ENCODE measurements at regions not wholly inside any gene's neighbourhood (a gene's known extent, or its start where the extent isn't known, plus 50 kb on each side); places are given as distances from the start of the nearest gene placed in this dataset.

DNA sequence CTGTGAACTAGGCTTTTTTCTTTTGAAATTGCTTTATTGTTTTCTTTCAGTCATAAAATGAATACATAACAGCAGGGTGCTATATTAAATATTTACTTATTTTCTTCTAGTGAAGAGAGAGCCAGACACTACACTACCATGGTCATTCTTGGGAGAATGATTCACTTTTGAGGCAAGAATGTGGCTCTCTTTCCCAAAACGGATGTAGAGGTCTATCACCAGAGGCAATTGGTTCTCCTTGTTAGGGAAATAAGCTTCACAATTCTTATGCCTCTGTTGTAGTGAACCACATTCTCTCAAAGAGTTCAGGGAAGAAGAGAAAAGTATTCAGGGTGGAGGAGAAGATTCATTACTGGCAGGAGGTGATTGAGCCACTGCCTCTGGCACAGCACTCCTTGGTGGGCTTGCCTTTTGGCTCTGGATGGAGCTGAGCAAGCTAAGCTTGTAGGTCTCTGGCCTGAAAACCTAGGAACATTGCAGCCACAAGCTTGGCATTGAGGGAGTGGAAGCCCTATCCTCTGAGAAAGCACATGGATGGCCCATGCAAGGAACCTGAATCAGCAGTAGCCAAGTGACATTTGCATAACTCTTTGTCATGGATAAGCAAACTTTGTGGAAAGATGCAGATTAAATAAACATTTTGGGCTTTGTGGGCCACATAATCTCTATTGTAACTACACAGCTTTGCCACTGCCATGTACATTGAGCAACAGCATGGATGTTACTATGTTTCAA is 179.0 kb upstream of the TNC start:
- CTCF ChIA-PET = no interaction called here
- POLR2A ChIA-PET = interaction anchor here (0.7 kb wide), 1 partner anchor 31 kb away, joined by 3 read pairs; no protein-coding TSS in a partner anchor
- Histone ChIP-seq H3K9me3 (ENCODE audit: control insufficient read depth, insufficient read depth, low read length) (no peaks in the 10 kb centered on the region), H3K27me3 (ENCODE audit: control insufficient read depth, insufficient read depth, low read length) (no peaks in the 10 kb centered on the region), H3K27ac (ENCODE audit: low read depth, low read length) (no peak overlapping the region), H3K4me3 (ENCODE audit: low read depth, low read length) (no peak overlapping the region)
- TF ChIP-seq, protein P1, sequence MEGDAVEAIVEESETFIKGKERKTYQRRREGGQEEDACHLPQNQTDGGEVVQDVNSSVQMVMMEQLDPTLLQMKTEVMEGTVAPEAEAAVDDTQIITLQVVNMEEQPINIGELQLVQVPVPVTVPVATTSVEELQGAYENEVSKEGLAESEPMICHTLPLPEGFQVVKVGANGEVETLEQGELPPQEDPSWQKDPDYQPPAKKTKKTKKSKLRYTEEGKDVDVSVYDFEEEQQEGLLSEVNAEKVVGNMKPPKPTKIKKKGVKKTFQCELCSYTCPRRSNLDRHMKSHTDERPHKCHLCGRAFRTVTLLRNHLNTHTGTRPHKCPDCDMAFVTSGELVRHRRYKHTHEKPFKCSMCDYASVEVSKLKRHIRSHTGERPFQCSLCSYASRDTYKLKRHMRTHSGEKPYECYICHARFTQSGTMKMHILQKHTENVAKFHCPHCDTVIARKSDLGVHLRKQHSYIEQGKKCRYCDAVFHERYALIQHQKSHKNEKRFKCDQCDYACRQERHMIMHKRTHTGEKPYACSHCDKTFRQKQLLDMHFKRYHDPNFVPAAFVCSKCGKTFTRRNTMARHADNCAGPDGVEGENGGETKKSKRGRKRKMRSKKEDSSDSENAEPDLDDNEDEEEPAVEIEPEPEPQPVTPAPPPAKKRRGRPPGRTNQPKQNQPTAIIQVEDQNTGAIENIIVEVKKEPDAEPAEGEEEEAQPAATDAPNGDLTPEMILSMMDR (IDR thresholded peaks at IDR 0.05; ENCODE audit: low read depth, low read length) = no peak
- no peak for DNase-seq (ENCODE audit: low read depth, low spot score)

DNA sequence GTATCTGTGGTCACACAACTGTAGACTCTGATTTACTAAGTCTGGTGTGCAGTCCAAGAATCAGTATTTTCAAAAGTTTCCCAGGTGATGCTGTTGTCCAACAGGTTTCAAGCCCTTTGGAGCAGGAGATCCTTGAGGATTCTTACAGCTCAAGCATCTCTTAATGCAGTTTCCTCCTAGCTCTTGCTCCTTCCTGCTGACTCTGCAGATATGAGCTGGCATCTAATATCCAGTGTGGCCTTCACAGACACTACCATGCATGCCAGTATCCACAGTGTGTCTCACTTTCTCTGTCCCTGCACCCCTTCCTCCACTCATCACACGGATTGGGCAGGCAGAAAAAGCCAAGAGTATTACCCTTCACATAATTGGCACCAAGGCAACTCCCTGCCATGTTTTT is 182.2 kb upstream of the TNC start:
- Histone ChIP-seq H3K9me3 (ENCODE audit: control insufficient read depth, insufficient read depth, low read length) (no peaks in the 10 kb centered on the region), H3K4me3 (ENCODE audit: low read depth, low read length) (no peak overlapping the region), H3K27ac (ENCODE audit: low read depth, low read length) (no peak overlapping the region), H3K27me3 (ENCODE audit: control insufficient read depth, insufficient read depth, low read length) (no peaks in the 10 kb centered on the region)
- CTCF ChIA-PET = no interaction called here
- TF ChIP-seq, protein P1 (IDR thresholded peaks at IDR 0.05; ENCODE audit: low read depth, low read length) = no peak
- no peak for DNase-seq (ENCODE audit: low read depth, low spot score)
- POLR2A ChIA-PET = no interaction called here

DNA sequence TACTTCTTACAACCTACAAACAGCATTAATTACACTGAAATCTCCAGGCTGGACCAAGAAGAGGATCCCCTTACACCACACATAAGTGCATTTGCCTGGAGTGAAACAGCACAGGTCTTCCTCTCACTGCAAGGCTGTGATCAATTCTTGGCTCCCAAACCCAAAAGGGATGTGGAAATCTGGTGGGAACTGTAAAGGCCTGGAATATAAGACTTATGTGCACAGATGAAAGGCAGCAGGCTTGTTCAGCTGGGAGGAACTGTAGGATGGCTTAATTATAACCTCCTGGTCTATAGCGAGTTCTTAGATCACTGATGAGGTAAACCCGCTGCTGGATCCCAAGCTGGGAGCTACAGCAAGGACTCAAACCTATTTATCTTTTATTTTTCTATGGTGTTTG is 182.9 kb upstream of the TNC start:
- H3K27ac ChIP-seq (ENCODE audit: low read depth, low read length) = no peak overlapping the region
- no peak overlapping the region for H3K4me3 ChIP-seq (ENCODE audit: low read depth, low read length)
- H3K9me3 ChIP-seq (ENCODE audit: control insufficient read depth, insufficient read depth, low read length) = no peaks in the 10 kb centered on the region
- TF ChIP-seq, protein P1 (IDR thresholded peaks at IDR 0.05; ENCODE audit: low read depth, low read length) = no peak
- H3K27me3 ChIP-seq (ENCODE audit: control insufficient read depth, insufficient read depth, low read length) = no peaks in the 10 kb centered on the region
- ChIA-PET POLR2A (no interaction called here), CTCF (interaction anchor here (1.5 kb wide), 1 partner anchor 224 kb away, joined by 6 read pairs; no protein-coding TSS in a partner anchor)
- DNase-seq (ENCODE audit: low read depth, low spot score) = no peak

DNA sequence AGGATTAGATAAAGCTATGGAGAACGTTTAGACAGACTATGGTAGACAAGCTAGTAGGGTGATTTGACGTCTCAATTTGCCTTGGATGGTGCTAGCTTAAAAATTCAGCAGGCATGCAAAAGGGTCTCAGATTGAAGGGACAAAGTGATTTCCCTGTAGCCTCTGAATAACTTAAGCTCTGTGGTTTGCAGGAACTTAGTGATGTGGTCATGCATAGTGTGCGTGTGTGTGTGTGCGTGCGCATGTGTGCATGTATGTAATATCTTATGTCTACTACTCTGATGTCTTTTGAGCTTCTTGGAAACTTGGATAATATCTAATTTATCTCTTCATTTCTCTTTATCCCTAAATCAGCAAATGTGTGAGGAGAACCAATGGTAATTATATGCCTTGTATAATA is 183.6 kb upstream of the TNC start:
- no peak for DNase-seq (ENCODE audit: low read depth, low spot score)
- H3K27ac ChIP-seq (ENCODE audit: low read depth, low read length) = no peak overlapping the region
- TF ChIP-seq, protein P1 (IDR thresholded peaks at IDR 0.05; ENCODE audit: low read depth, low read length) = no peak
- H3K9me3 ChIP-seq (ENCODE audit: control insufficient read depth, insufficient read depth, low read length) = no peaks in the 10 kb centered on the region
- CTCF ChIA-PET = interaction anchor here (1.5 kb wide), 1 partner anchor 223 kb away, joined by 6 read pairs; no protein-coding TSS in a partner anchor
- no peaks in the 10 kb centered on the region for H3K27me3 ChIP-seq (ENCODE audit: control insufficient read depth, insufficient read depth, low read length)
- H3K4me3 ChIP-seq (ENCODE audit: low read depth, low read length) = no peak overlapping the region
- POLR2A ChIA-PET = no interaction called here

DNA sequence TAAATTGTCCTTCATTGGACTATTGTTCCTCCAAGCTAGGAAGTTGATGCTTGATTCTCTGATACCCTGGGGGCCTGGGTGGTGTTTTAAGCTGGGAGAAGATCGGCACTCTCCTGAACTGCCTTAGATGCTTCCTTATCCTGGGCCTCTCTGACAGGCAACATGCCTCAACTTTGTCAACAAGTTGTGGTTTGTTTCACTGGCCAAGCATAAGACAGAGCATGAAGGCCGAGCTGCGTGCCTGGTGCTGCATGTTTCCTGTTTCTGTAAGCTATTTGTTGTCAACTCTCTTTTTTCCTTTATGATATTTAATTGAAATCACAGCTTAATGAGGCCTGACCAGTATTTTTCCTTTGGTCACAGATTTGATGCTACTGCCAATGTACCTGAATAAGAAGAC is 187.6 kb upstream of the TNC start:
- POLR2A ChIA-PET = no interaction called here
- no peak overlapping the region for H3K27ac ChIP-seq (ENCODE audit: low read depth, low read length)
- CTCF ChIA-PET = no interaction called here

More for the DNA sequence above, 187.6 kb upstream of the TNC start:
- H3K27me3 ChIP-seq (ENCODE audit: control insufficient read depth, insufficient read depth, low read length) = no peaks in the 10 kb centered on the region
- DNase-seq (ENCODE audit: low read depth, low spot score) = no peak
- no peaks in the 10 kb centered on the region for H3K9me3 ChIP-seq (ENCODE audit: control insufficient read depth, insufficient read depth, low read length)
- H3K4me3 ChIP-seq (ENCODE audit: low read depth, low read length) = no peak overlapping the region
- TF ChIP-seq, protein P1 (IDR thresholded peaks at IDR 0.05; ENCODE audit: low read depth, low read length) = no peak
